Endodermal cell (in vitro differentiated cells): ENCODE measurements at regions not wholly inside any gene's neighbourhood (a gene's known extent, or its start where the extent isn't known, plus 50 kb on each side); places are given as distances from the start of the nearest gene placed in this dataset.

ENCODE experiments used
- DNase-seq: peaks from one replicate; pipeline ENCODE4 v3.0.0-alpha.2; 2017
- H3K27ac ChIP-seq: 2 replicates; pipeline ENCODE4 v1.5.1; 2013; ENCODE audit warnings: mild to moderate bottlenecking, low read depth, low read length, moderate library complexity
- H3K27me3 ChIP-seq: 2 replicates; pipeline ENCODE4 v1.6.1; 2013; ENCODE audit warnings: mild to moderate bottlenecking, low read length, moderate library complexity; ENCODE audit not compliant: insufficient read depth, control insufficient read depth, poor library complexity, severe bottlenecking
- H3K36me3 ChIP-seq: 2 replicates; pipeline ENCODE4 v1.7.0; 2013; ENCODE audit warnings: mild to moderate bottlenecking, low read length, moderate library complexity; ENCODE audit not compliant: control insufficient read depth, insufficient read depth
- H3K4me1 ChIP-seq: one replicate; pipeline ENCODE4 v1.7.0; 2013; ENCODE audit warnings: low read length; ENCODE audit not compliant: control insufficient read depth, insufficient read depth
- H3K4me3 ChIP-seq: 2 replicates; pipeline ENCODE4 v1.5.1; 2013; ENCODE audit warnings: mild to moderate bottlenecking, low read length, moderate library complexity
- H3K9ac ChIP-seq: 2 replicates; pipeline ENCODE4 v1.6.1; 2013; ENCODE audit warnings: mild to moderate bottlenecking, low read length, moderate library complexity; ENCODE audit not compliant: poor library complexity, severe bottlenecking; ENCODE audit errors: extremely low read depth
- H3K9me3 ChIP-seq: 2 replicates; pipeline ENCODE4 v1.6.1; 2013; ENCODE audit warnings: mild to moderate bottlenecking, low read length, moderate library complexity; ENCODE audit not compliant: control insufficient read depth
- H3K27ac Mint-ChIP-seq: 2 replicates; pipeline ENCODE4 v1.8.0; 2020; ENCODE audit warnings: mixed read lengths
- H3K27me3 Mint-ChIP-seq: 2 replicates; pipeline ENCODE4 v1.8.0; 2021; ENCODE audit warnings: mild to moderate bottlenecking, mixed read lengths; ENCODE audit not compliant: insufficient read depth
- H3K36me3 Mint-ChIP-seq: 2 replicates; pipeline ENCODE4 v1.8.0; 2020; ENCODE audit warnings: low read depth, mixed read lengths
- H3K4me1 Mint-ChIP-seq: 2 replicates; pipeline ENCODE4 v1.8.0; 2020; ENCODE audit warnings: mixed read lengths
- H3K4me3 Mint-ChIP-seq: 2 replicates; pipeline ENCODE4 v1.8.0; 2020; ENCODE audit warnings: mild to moderate bottlenecking, moderate library complexity, mixed read lengths
- H3K9me3 Mint-ChIP-seq: 2 replicates; pipeline ENCODE4 v1.8.0; 2020; ENCODE audit warnings: mild to moderate bottlenecking, mixed read lengths
- WGBS, 2 experiments: methylation state at CpG; one replicate each; pipeline versions ENCODE4 v1.1.5 to v1.1.7; 2013; ENCODE audit warnings: missing lambda C conversion rate in 2 of 2, mixed read lengths in 1 of 2; ENCODE audit not compliant: insufficient coverage in 1 of 2, insufficient read length in 1 of 2; 5-methylcytosine and 5-hydroxymethylcytosine counted together
- TF ChIP-seq, protein P1 (sequence below): fragments of 200-600 bp; sonication (generic); conservative IDR thresholded peaks from 2 replicates; pipeline ENCODE4 v1.5.0; 2021; ENCODE audit warnings: antibody characterized with exemption, mild to moderate bottlenecking

DNA sequence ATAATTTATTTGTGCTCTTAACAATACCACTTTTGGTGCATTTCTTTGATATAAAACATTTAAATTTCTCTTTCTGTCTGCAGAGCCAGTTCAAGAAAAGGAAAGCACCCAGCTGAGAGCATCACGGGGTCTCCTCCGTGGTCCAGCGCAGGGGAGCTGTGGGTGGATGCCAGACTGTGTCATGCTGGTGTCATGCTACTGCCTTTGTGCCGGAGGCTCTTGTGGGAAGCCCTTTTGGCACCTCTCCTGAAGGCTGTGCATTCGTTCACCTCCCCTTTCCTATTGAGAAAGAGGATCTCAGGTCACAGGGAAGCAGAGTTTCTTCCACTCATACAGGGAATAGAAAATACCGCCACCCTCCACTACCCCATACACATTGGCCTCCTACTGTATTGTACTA is 450.4 kb downstream of the GALR1 start:
- Histone ChIP-seq H3K9ac (no peak overlapping the region), H3K27me3 (no peaks in the 10 kb centered on the region), H3K9me3 (no peaks in the 10 kb centered on the region), H3K4me3 (no peak overlapping the region), H3K4me1 (no peaks in the 10 kb centered on the region), H3K36me3 (no peaks in the 10 kb centered on the region), H3K27ac (no peak overlapping the region)
- Mint-ChIP-seq H3K4me1 (no peaks in the 10 kb centered on the region), H3K9me3 (no peaks in the 10 kb centered on the region), H3K36me3 (no peaks in the 10 kb centered on the region), H3K4me3 (no peak overlapping the region), H3K27ac (no peak overlapping the region), H3K27me3 (no peaks in the 10 kb centered on the region)
- TF ChIP-seq, protein P1, sequence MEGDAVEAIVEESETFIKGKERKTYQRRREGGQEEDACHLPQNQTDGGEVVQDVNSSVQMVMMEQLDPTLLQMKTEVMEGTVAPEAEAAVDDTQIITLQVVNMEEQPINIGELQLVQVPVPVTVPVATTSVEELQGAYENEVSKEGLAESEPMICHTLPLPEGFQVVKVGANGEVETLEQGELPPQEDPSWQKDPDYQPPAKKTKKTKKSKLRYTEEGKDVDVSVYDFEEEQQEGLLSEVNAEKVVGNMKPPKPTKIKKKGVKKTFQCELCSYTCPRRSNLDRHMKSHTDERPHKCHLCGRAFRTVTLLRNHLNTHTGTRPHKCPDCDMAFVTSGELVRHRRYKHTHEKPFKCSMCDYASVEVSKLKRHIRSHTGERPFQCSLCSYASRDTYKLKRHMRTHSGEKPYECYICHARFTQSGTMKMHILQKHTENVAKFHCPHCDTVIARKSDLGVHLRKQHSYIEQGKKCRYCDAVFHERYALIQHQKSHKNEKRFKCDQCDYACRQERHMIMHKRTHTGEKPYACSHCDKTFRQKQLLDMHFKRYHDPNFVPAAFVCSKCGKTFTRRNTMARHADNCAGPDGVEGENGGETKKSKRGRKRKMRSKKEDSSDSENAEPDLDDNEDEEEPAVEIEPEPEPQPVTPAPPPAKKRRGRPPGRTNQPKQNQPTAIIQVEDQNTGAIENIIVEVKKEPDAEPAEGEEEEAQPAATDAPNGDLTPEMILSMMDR = no peak
- no peak for DNase-seq
- 84 to 92% methylated on average over 2 to 6 of the region's 6 CpGs for WGBS, 2 experiments

DNA sequence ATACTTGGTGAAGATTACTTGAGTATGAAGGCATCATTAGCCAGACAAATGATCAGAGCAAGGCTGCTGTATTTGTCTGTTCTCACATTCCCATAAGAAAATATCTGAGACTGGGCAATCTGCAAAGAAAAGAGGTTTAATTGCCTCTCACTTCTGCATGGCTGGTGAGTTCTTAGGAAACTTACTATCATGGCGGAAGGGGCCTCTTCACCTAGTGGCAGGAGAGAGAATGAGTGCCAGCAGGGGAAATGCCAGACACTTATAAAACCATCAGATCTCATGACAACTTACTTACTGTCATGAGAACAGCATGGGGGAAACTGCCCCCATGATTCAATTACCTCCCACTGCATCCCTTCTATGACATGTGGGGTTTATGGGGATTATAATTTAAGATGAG is 452.3 kb downstream of the GALR1 start:
- H3K4me3 Mint-ChIP-seq = no peak overlapping the region
- no peak overlapping the region for H3K4me3 ChIP-seq
- peak; percentile 49 for DNase-seq
- H3K4me1 ChIP-seq = no peaks in the 10 kb centered on the region
- TF ChIP-seq, protein P1 = no peak
- H3K9me3 Mint-ChIP-seq = no peaks in the 10 kb centered on the region
- no peak overlapping the region for H3K9ac ChIP-seq
- no peak overlapping the region for H3K27ac Mint-ChIP-seq
- no peaks in the 10 kb centered on the region for H3K9me3 ChIP-seq
- 100% methylated on average over 1 of the region's 1 CpG; no CpG with 5 or more reads in 1 of the 2 experiments for WGBS, 2 experiments
- no peaks in the 10 kb centered on the region for H3K27me3 ChIP-seq
- H3K4me1 Mint-ChIP-seq = no peaks in the 10 kb centered on the region
- no peak overlapping the region for H3K27ac ChIP-seq
- H3K36me3 Mint-ChIP-seq = no peaks in the 10 kb centered on the region
- no peaks in the 10 kb centered on the region for H3K27me3 Mint-ChIP-seq
- no peaks in the 10 kb centered on the region for H3K36me3 ChIP-seq

DNA sequence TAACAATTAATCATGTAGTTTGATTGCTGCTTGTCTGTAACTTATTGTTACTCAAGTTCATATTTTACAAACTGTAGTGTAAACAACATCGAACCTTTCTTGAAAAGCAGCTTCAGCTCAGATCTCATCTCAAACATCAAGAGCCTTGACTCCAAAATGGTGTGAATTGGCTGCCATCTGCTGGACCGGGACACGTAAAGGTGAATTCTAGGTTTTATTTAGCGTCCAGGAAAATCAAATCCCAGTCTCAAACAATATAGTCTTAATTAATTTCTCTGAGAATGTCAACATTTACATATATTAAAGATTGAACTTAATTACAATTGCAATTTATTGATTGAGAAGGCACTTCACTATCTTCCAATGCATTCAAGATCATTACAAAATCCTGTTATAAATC is 453.0 kb downstream of the GALR1 start:
- WGBS, 2 experiments = 52 to 100% methylated on average over 1 to 4 of the region's 4 CpGs
- H3K9me3 Mint-ChIP-seq = no peaks in the 10 kb centered on the region

More for the DNA sequence above, 453.0 kb downstream of the GALR1 start:
- Histone ChIP-seq H3K27ac (no peak overlapping the region), H3K36me3 (no peaks in the 10 kb centered on the region), H3K9me3 (peaks cover 7% of the 10 kb centered on the region), H3K4me3 (no peak overlapping the region), H3K27me3 (no peaks in the 10 kb centered on the region), H3K9ac (no peak overlapping the region), H3K4me1 (no peaks in the 10 kb centered on the region)
- H3K27ac Mint-ChIP-seq = no peak overlapping the region
- no peaks in the 10 kb centered on the region for H3K36me3 Mint-ChIP-seq
- TF ChIP-seq, protein P1 = peak; percentile 70
- no peaks in the 10 kb centered on the region for H3K4me1 Mint-ChIP-seq
- H3K27me3 Mint-ChIP-seq = no peaks in the 10 kb centered on the region
- no peak overlapping the region for H3K4me3 Mint-ChIP-seq
- peak; percentile 73 for DNase-seq
